H1 (cell line): ENCODE measurements at regions not wholly inside any gene's neighbourhood (a gene's known extent, or its start where the extent isn't known, plus 50 kb on each side); places are given as distances from the start of the nearest gene placed in this dataset.

Experiments used
- NANOG ChIP-seq: IDR thresholded peaks from 2 replicates; pipeline ENCODE4 v1.6.1; 2011; ENCODE audit warnings: low read length, low read depth, mild to moderate bottlenecking, inconsistent platforms; ENCODE audit not compliant: insufficient read depth, poor library complexity, severe bottlenecking
- SP1 ChIP-seq: IDR thresholded peaks from 2 replicates; pipeline ENCODE4 v1.6.1; 2011; ENCODE audit warnings: low read depth, low read length

- no peak for TF ChIP-seq SP1
- TF ChIP-seq NANOG, result no peak
- TF ChIP-seq, all 59 proteins: peak for 0
These were observed 184.8 kb upstream of the ECI2 start (continued) for GRCh38 chr6:4319981-4320683.
